RWPE1 (cell line): ENCODE measurements at regions not wholly inside any gene's neighbourhood (a gene's known extent, or its start where the extent isn't known, plus 50 kb on each side); places are given as distances from the start of the nearest gene placed in this dataset.

Experiments used
- CTCF ChIA-PET: fragments of 350-600 bp; sonication (Branson Sonifier 250); formaldehyde crosslinking; extraction: SDS; loops from one replicate; lab custom pipeline; 2021; lab: Yijun Ruan, JAX
- POLR2A ChIA-PET: fragments of 400-600 bp; formaldehyde crosslinking; extraction: SDS; loops from one replicate; lab custom pipeline; 2020; ENCODE audit warnings: antibody characterized with exemption; ENCODE audit not compliant: low non-redundant PET; lab: Yijun Ruan, JAX
- DNase-seq: peaks from one replicate; pipeline ENCODE4 v3.0.0; 2012; ENCODE audit warnings: low spot score
- H3K27ac ChIP-seq: fragments of 450-650 bp; 2 replicates; pipeline ENCODE4 v1.5.1; 2017
- TF ChIP-seq, protein P1 (sequence below): fragments of 450-650 bp; conservative IDR thresholded peaks from 2 replicates; pipeline ENCODE4 v1.5.1; 2017; ENCODE audit warnings: low read depth, mild to moderate bottlenecking

DNA sequence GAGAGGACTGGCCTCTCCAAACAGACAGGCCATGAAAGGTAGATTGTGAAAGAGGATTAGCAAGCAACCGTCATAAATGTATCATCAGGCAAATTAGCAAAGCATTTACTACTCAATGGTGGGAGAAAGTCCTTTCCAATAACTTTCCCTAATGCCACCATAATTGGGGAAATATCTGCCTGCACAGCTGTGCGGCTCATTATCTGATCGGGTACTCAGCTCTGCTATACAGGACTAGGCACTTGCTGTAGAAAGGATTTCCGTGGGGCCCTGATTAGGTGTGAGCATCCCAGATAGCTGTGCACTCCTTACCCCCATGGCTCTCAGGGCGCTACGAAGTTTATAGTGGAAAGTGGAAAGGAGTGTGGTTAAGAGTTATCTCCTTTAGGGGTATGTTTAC is 309.7 kb upstream of the PLET1 start:
- POLR2A ChIA-PET: no interaction called here
- TF ChIP-seq, protein P1, sequence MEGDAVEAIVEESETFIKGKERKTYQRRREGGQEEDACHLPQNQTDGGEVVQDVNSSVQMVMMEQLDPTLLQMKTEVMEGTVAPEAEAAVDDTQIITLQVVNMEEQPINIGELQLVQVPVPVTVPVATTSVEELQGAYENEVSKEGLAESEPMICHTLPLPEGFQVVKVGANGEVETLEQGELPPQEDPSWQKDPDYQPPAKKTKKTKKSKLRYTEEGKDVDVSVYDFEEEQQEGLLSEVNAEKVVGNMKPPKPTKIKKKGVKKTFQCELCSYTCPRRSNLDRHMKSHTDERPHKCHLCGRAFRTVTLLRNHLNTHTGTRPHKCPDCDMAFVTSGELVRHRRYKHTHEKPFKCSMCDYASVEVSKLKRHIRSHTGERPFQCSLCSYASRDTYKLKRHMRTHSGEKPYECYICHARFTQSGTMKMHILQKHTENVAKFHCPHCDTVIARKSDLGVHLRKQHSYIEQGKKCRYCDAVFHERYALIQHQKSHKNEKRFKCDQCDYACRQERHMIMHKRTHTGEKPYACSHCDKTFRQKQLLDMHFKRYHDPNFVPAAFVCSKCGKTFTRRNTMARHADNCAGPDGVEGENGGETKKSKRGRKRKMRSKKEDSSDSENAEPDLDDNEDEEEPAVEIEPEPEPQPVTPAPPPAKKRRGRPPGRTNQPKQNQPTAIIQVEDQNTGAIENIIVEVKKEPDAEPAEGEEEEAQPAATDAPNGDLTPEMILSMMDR: no peak
- no peak for DNase-seq
- H3K27ac ChIP-seq: no peak overlapping the region
- CTCF ChIA-PET: no interaction called here

DNA sequence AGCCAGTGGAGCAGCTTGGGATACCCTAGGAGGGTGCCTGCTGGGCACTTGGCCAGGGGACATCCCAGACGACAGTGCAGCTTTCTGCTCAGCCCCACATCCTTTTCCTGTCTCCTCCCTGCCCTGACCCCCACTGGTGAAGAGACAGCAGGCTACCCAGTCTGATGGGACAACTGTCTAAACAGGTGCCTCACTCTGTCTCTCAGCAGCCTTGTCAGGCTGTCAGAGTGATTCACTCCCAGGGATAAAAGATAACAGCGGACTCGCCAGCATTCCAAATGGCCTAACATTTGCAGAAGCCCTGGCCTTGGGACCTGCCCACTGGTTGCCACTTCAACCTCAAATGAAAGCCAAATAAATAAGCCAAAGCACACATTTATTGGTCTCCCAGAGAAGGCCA is 318.6 kb upstream of the PLET1 start:
- CTCF ChIA-PET: no interaction called here

DNA sequence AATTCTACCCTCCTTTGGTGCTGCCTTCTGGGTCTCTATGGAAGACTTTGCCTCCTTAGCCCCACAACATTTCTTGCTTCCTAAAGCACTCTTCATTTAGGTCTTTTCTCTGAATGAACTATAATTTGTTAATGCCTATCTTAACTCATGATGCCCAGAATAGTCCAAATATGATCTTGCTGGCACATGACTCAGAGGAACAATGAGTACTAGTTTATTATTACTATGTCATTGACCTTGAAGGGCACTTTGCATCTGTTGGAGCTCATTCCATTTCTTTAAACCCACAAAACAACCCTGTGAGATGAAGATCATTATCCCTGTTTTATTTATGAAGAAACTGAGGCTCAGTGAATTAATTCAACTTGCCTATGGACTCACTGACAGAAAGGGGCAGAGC is 320.2 kb upstream of the PLET1 start:
- TF ChIP-seq, protein P1: no peak
- H3K27ac ChIP-seq: no peak overlapping the region
- ChIA-PET POLR2A (no interaction called here), CTCF (interaction anchor here (0.6 to 0.7 kb wide), 3 partner anchors 26 to 533 kb away, joined by 3 to 5 read pairs (median 4); no protein-coding TSS in a partner anchor)
- no peak for DNase-seq

More for the DNA sequence above, 318.6 kb upstream of the PLET1 start:
- H3K27ac ChIP-seq: no peak overlapping the region
- TF ChIP-seq, protein P1: no peak
- no peak for DNase-seq
- POLR2A ChIA-PET: interaction anchor here (0.6 kb wide), 1 partner anchor 1122 kb away, joined by 3 read pairs; no protein-coding TSS in a partner anchor

DNA sequence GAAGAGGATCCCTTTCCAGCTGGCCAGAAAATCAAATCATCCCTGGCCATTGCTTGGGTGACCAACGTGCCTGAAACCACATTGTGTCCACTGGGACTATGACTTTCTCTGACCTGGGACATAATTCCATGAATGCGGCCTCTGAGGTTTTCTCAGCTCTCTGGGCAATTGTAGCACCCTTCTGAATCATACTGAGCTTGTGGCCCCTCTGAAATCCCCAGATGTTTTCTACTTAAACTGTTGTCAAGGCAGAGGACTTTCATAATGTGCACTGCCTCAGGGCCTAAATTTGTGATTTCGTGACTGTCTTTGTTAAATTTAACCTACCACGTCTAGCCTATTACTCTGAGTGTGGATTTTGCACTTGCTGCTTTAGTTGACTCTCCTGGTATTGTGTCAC is 321.1 kb upstream of the PLET1 start:
- no peak for DNase-seq
- TF ChIP-seq, protein P1: no peak
- no peak overlapping the region for H3K27ac ChIP-seq
- ChIA-PET CTCF (no interaction called here), POLR2A (no interaction called here)

DNA sequence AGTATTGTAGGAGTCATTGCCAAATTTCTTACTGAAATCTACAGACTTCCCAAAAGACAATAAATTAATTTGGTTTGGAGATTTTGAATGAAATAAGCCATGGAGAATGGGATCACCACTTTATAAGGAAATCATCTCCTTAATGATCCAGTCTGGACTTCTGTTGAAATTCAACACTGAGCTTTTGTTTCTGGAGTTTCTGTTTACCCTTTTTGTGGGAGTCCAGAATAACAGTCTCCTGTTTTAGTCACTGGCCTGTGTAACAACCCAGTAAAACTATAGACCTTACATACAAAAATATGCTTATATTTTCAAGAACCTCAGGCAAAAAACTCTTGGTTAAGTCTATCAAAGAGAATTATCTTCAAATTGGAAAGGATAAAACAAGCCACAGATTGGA is 321.7 kb upstream of the PLET1 start:
- no peak overlapping the region for H3K27ac ChIP-seq
- POLR2A ChIA-PET: no interaction called here
- TF ChIP-seq, protein P1: no peak
- CTCF ChIA-PET: no interaction called here
- no peak for DNase-seq

DNA sequence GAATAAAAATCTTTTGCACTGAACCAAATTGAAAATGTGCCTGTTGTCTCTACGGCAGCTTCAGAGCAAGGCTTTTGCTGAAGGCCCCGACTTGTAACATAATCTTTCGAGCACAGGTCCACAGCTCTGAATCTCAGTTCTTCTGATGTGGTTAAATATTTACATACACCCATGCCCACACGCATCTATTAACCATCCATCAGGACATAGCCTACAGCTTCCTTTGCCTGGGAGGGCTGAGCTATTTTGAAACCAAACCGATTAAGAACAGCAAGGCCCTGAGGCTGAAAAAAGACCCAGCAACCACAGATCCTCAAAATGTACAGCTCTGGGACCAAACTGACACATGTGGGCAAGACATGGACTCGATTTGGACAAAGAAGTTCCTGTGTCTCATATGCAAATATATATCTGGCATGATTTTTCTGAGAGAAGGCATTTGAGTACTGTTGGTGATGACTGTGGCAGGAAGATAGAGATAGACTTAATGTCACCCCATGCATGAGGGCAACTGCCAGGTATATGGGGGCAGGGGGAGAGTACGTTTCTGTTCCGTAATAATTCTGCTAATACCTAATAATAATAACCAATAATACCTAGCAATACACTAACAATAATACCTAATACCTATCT is 322.7 kb upstream of the PLET1 start:
- ChIA-PET POLR2A (no interaction called here), CTCF (interaction anchor here (0.7 kb wide), 1 partner anchor 18 kb away, joined by 3 read pairs; no protein-coding TSS in a partner anchor)
- no peak for DNase-seq
- H3K27ac ChIP-seq: no peak overlapping the region
- TF ChIP-seq, protein P1: no peak
